ENCODE measurements at regions not wholly inside any gene's neighbourhood (a gene's known extent, or its start where the extent isn't known, plus 50 kb on each side); places are given as distances from the start of the nearest gene placed in this dataset.

DNA sequence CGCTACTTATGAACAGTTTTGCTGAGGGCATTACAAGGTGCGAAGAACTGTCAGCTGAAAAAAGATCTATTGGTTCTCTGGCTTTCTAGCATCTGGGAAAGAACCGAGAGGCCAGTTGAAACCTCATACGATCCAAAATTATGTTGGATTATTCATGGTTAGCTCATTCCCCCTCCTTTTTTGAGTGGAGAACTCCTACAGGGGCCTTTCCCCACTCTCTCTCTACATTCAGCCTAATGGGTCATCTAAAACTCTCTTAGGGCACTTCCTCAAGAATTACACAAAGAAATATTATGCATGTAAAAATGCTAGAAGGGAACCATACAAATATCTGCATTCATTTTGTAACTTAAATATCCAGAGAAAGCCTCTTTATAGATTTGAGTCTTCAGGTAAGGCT is 358.2 kb downstream of the ADGRL2 start:
- H2BK120ac ChIP-seq (ENCODE audit: insufficient read depth, low read length, poor library complexity): no peak overlapping the region
- no peaks in the 10 kb centered on the region for H3K27me3 ChIP-seq (ENCODE audit: insufficient read depth, low read length)
- no peak overlapping the region for H3K9ac ChIP-seq (ENCODE audit: low read length)
- no peak for DNase-seq
- no peak overlapping the region for H3K23ac ChIP-seq (ENCODE audit: low read length)
- no peak overlapping the region for H3K27ac ChIP-seq (ENCODE audit: low read depth, low read length)
- no peak overlapping the region for H2AFZ ChIP-seq (ENCODE audit: insufficient read depth, low read length, poor library complexity)
- no peaks in the 10 kb centered on the region for H3K79me1 ChIP-seq (ENCODE audit: low read length)
- H3K14ac ChIP-seq (ENCODE audit: low read length): no peak overlapping the region
- no peak overlapping the region for H4K12ac ChIP-seq (ENCODE audit: low read depth, low read length)
- no peak overlapping the region for H2BK12ac ChIP-seq (ENCODE audit: low read length)
- no peaks in the 10 kb centered on the region for H3K4me1 ChIP-seq (ENCODE audit: control insufficient read depth in 1 of 2, insufficient read depth in 2 of 2, low read length in 2 of 2)
- H3K4me2 ChIP-seq (ENCODE audit: low read length): no peak overlapping the region
- WGBS (ENCODE audit: extremely low coverage, insufficient coverage, insufficient read length): no CpG with 5 or more reads among the region's 4 CpGs
- no peaks in the 10 kb centered on the region for H3K36me3 ChIP-seq (ENCODE audit: control insufficient read depth in 1 of 2, insufficient read depth in 2 of 2, low read length in 2 of 2)
- H3K4ac ChIP-seq (ENCODE audit: low read depth, low read length): no peak overlapping the region
- H2BK5ac ChIP-seq (ENCODE audit: low read depth, low read length, poor library complexity): no peak overlapping the region
- no peak overlapping the region for H3K18ac ChIP-seq (ENCODE audit: low read length)
- no peak overlapping the region for H4K8ac ChIP-seq (ENCODE audit: low read depth, low read length)
- H3K79me2 ChIP-seq (ENCODE audit: control insufficient read depth, insufficient read depth, low read length, poor library complexity): no peaks in the 10 kb centered on the region
- no peaks in the 10 kb centered on the region for H3K9me3 ChIP-seq (ENCODE audit: insufficient read depth, low read depth, low read length)
- H3K4me3 ChIP-seq (ENCODE audit: low read depth, low read length): no peak overlapping the region
- H4K91ac ChIP-seq (ENCODE audit: low read depth, low read length): no peak overlapping the region
- no peak overlapping the region for H2AK5ac ChIP-seq (ENCODE audit: low read length)

GRCh38 chr1:82154219-82154970 is 353.7 kb downstream of the ADGRL2 start:
- Histone ChIP-seq H2BK5ac (ENCODE audit: low read depth, low read length, poor library complexity) (no peak overlapping the region), H3K4me3 (ENCODE audit: low read depth, low read length) (no peak overlapping the region), H2BK120ac (ENCODE audit: insufficient read depth, low read length, poor library complexity) (no peak overlapping the region), H3K27me3 (ENCODE audit: insufficient read depth, low read length) (no peaks in the 10 kb centered on the region), H3K9ac (ENCODE audit: low read length) (no peak overlapping the region), H3K36me3 (ENCODE audit: control insufficient read depth in 1 of 2, insufficient read depth in 2 of 2, low read length in 2 of 2) (no peaks in the 10 kb centered on the region), H2AFZ (ENCODE audit: insufficient read depth, low read length, poor library complexity) (no peak overlapping the region), H3K4me1 (ENCODE audit: control insufficient read depth in 1 of 2, insufficient read depth in 2 of 2, low read length in 2 of 2) (no peaks in the 10 kb centered on the region), H3K79me2 (ENCODE audit: control insufficient read depth, insufficient read depth, low read length, poor library complexity) (no peaks in the 10 kb centered on the region), H2BK12ac (ENCODE audit: low read length) (no peak overlapping the region), H4K91ac (ENCODE audit: low read depth, low read length) (no peak overlapping the region), H3K79me1 (ENCODE audit: low read length) (no peaks in the 10 kb centered on the region), H3K27ac (ENCODE audit: low read depth, low read length) (no peak overlapping the region), H4K8ac (ENCODE audit: low read depth, low read length) (no peak overlapping the region), H3K4me2 (ENCODE audit: low read length) (no peak overlapping the region), H3K9me3 (ENCODE audit: insufficient read depth, low read depth, low read length) (no peaks in the 10 kb centered on the region), H3K14ac (ENCODE audit: low read length) (no peak overlapping the region), H3K18ac (ENCODE audit: low read length) (no peak overlapping the region), H3K23ac (ENCODE audit: low read length) (no peak overlapping the region), H4K12ac (ENCODE audit: low read depth, low read length) (no peak overlapping the region), H2AK5ac (ENCODE audit: low read length) (no peak overlapping the region), H3K4ac (ENCODE audit: low read depth, low read length) (no peak overlapping the region)
- no CpG with 5 or more reads among the region's 4 CpGs for WGBS (ENCODE audit: extremely low coverage, insufficient coverage, insufficient read length)
- DNase-seq: no peak

GRCh38 chr1:82153752-82154151 is 353.0 kb downstream of the ADGRL2 start:
- Histone ChIP-seq H3K27ac (ENCODE audit: low read depth, low read length) (no peak overlapping the region), H4K91ac (ENCODE audit: low read depth, low read length) (no peak overlapping the region), H3K4ac (ENCODE audit: low read depth, low read length) (no peak overlapping the region), H4K12ac (ENCODE audit: low read depth, low read length) (no peak overlapping the region), H3K79me1 (ENCODE audit: low read length) (no peaks in the 10 kb centered on the region), H2AFZ (ENCODE audit: insufficient read depth, low read length, poor library complexity) (no peak overlapping the region), H3K4me1 (ENCODE audit: control insufficient read depth in 1 of 2, insufficient read depth in 2 of 2, low read length in 2 of 2) (no peaks in the 10 kb centered on the region), H3K27me3 (ENCODE audit: insufficient read depth, low read length) (no peaks in the 10 kb centered on the region), H2AK5ac (ENCODE audit: low read length) (no peak overlapping the region), H3K36me3 (ENCODE audit: control insufficient read depth in 1 of 2, insufficient read depth in 2 of 2, low read length in 2 of 2) (no peaks in the 10 kb centered on the region), H3K23ac (ENCODE audit: low read length) (no peak overlapping the region), H3K14ac (ENCODE audit: low read length) (no peak overlapping the region), H4K8ac (ENCODE audit: low read depth, low read length) (no peak overlapping the region), H3K79me2 (ENCODE audit: control insufficient read depth, insufficient read depth, low read length, poor library complexity) (no peaks in the 10 kb centered on the region), H3K18ac (ENCODE audit: low read length) (no peak overlapping the region), H2BK5ac (ENCODE audit: low read depth, low read length, poor library complexity) (no peak overlapping the region), H3K4me3 (ENCODE audit: low read depth, low read length) (no peak overlapping the region), H3K9ac (ENCODE audit: low read length) (no peak overlapping the region), H3K4me2 (ENCODE audit: low read length) (no peak overlapping the region), H2BK12ac (ENCODE audit: low read length) (no peak overlapping the region), H2BK120ac (ENCODE audit: insufficient read depth, low read length, poor library complexity) (no peak overlapping the region), H3K9me3 (ENCODE audit: insufficient read depth, low read depth, low read length) (no peaks in the 10 kb centered on the region)
- DNase-seq: no peak

GRCh38 chr1:82153272-82153629 is 352.5 kb downstream of the ADGRL2 start:
- no peak overlapping the region for H3K9ac ChIP-seq (ENCODE audit: low read length)
- no peak overlapping the region for H3K23ac ChIP-seq (ENCODE audit: low read length)
- H3K79me2 ChIP-seq (ENCODE audit: control insufficient read depth, insufficient read depth, low read length, poor library complexity): no peaks in the 10 kb centered on the region
- H3K4ac ChIP-seq (ENCODE audit: low read depth, low read length): no peak overlapping the region
- H3K36me3 ChIP-seq (ENCODE audit: control insufficient read depth in 1 of 2, insufficient read depth in 2 of 2, low read length in 2 of 2): no peaks in the 10 kb centered on the region
- H3K9me3 ChIP-seq (ENCODE audit: insufficient read depth, low read depth, low read length): no peaks in the 10 kb centered on the region
- no peak overlapping the region for H3K4me3 ChIP-seq (ENCODE audit: low read depth, low read length)
- no peaks in the 10 kb centered on the region for H3K79me1 ChIP-seq (ENCODE audit: low read length)
- H3K4me1 ChIP-seq (ENCODE audit: control insufficient read depth in 1 of 2, insufficient read depth in 2 of 2, low read length in 2 of 2): no peaks in the 10 kb centered on the region
- no peak overlapping the region for H2AK5ac ChIP-seq (ENCODE audit: low read length)
- DNase-seq: peak; percentile 2 to 37
- H3K14ac ChIP-seq (ENCODE audit: low read length): no peak overlapping the region
- no peak overlapping the region for H4K8ac ChIP-seq (ENCODE audit: low read depth, low read length)
- H2BK5ac ChIP-seq (ENCODE audit: low read depth, low read length, poor library complexity): no peak overlapping the region
- H4K12ac ChIP-seq (ENCODE audit: low read depth, low read length): no peak overlapping the region
- H4K91ac ChIP-seq (ENCODE audit: low read depth, low read length): no peak overlapping the region
- H3K18ac ChIP-seq (ENCODE audit: low read length): no peak overlapping the region
- no peaks in the 10 kb centered on the region for H3K27me3 ChIP-seq (ENCODE audit: insufficient read depth, low read length)
- no peak overlapping the region for H2BK12ac ChIP-seq (ENCODE audit: low read length)
- H2BK120ac ChIP-seq (ENCODE audit: insufficient read depth, low read length, poor library complexity): no peak overlapping the region
- no peak overlapping the region for H3K4me2 ChIP-seq (ENCODE audit: low read length)
- no peak overlapping the region for H2AFZ ChIP-seq (ENCODE audit: insufficient read depth, low read length, poor library complexity)
- H3K27ac ChIP-seq (ENCODE audit: low read depth, low read length): no peak overlapping the region
